ENCODE measurements at regions not wholly inside any gene's neighbourhood (a gene's known extent, or its start where the extent isn't known, plus 50 kb on each side); places are given as distances from the start of the nearest gene placed in this dataset.
"Not testable (repeated sequence)": the region's sequence is repeated elsewhere in the genome, so short reads cannot be mapped to it uniquely, and the experiment has no call there.

- not testable (repeated sequence) for H3K4me1 ChIP-seq (ENCODE audit: control insufficient read depth in 2 of 2, insufficient read depth in 1 of 2, low read depth in 1 of 2, low read length in 2 of 2); H3K14ac ChIP-seq (ENCODE audit: low read length); H3K18ac ChIP-seq (ENCODE audit: low read length); DNase-seq (ENCODE audit: low spot score); H3K4me3 ChIP-seq (ENCODE audit: low read length in 2 of 2); H2AFZ ChIP-seq (ENCODE audit: low read length); H3K23ac ChIP-seq (ENCODE audit: low read depth, low read length, poor library complexity); H3K27me3 ChIP-seq (ENCODE audit: control insufficient read depth in 3 of 3, insufficient read depth in 3 of 3, low read depth in 1 of 3, low read length in 3 of 3); H2BK12ac ChIP-seq (ENCODE audit: low read length); H2AK5ac ChIP-seq (ENCODE audit: low read depth, low read length); H3K9ac ChIP-seq (ENCODE audit: low read depth, low read length, poor library complexity); H2BK120ac ChIP-seq (ENCODE audit: low read depth, low read length); H4K91ac ChIP-seq (ENCODE audit: low read depth, low read length, poor library complexity); H2BK15ac ChIP-seq (ENCODE audit: low read length); H3K27ac ChIP-seq (replicated peaks; ENCODE audit: low read length); H3K79me1 ChIP-seq (ENCODE audit: low read depth, low read length); H2BK5ac ChIP-seq (ENCODE audit: low read length); H3K9me3 ChIP-seq (replicated peaks in 1 of 2; ENCODE audit: control insufficient read depth in 2 of 2, insufficient read depth in 1 of 2, low read depth in 1 of 2, low read length in 2 of 2); H4K8ac ChIP-seq (ENCODE audit: low read depth, low read length); H3K4ac ChIP-seq (ENCODE audit: low read length); H3K4me2 ChIP-seq (ENCODE audit: insufficient read depth, low read length, poor library complexity, severe bottlenecking)
- no CpG with 5 or more reads among the region's 7 CpGs for WGBS, 2 donors (ENCODE audit: extremely low coverage in 2 of 2, insufficient read length in 2 of 2, insufficient replicate concordance in 1 of 2)
- H3K36me3 ChIP-seq (replicated peaks in 1 of 2; ENCODE audit: control insufficient read depth in 2 of 2, insufficient read depth in 2 of 2, low read length in 2 of 2), result peaks cover 0 to 12% of the 10 kb centered on the region in 2 donors
Observed at GRCh38 chr12:9411616-9412268, 196.0 kb downstream of the KLRB1 start.

GRCh38 chr12:9407425-9407748, 199.2 kb upstream of the PZP start:
- peak overlapping the region; percentile 90 for H3K27ac ChIP-seq (replicated peaks; ENCODE audit: low read length)
- not testable (repeated sequence) for H4K8ac ChIP-seq (ENCODE audit: low read depth, low read length); H3K14ac ChIP-seq (ENCODE audit: low read length); H3K79me1 ChIP-seq (ENCODE audit: low read depth, low read length); H3K27me3 ChIP-seq (ENCODE audit: control insufficient read depth in 3 of 3, insufficient read depth in 3 of 3, low read depth in 1 of 3, low read length in 3 of 3); H2BK5ac ChIP-seq (ENCODE audit: low read length); H2BK12ac ChIP-seq (ENCODE audit: low read length); H4K91ac ChIP-seq (ENCODE audit: low read depth, low read length, poor library complexity); H3K23ac ChIP-seq (ENCODE audit: low read depth, low read length, poor library complexity); H3K9ac ChIP-seq (ENCODE audit: low read depth, low read length, poor library complexity); H3K4me1 ChIP-seq (ENCODE audit: control insufficient read depth in 2 of 2, insufficient read depth in 1 of 2, low read depth in 1 of 2, low read length in 2 of 2); DNase-seq (ENCODE audit: low spot score); H2BK15ac ChIP-seq (ENCODE audit: low read length); H3K4me3 ChIP-seq (ENCODE audit: low read length in 2 of 2); H3K9me3 ChIP-seq (replicated peaks in 1 of 2; ENCODE audit: control insufficient read depth in 2 of 2, insufficient read depth in 1 of 2, low read depth in 1 of 2, low read length in 2 of 2); H3K4ac ChIP-seq (ENCODE audit: low read length); H2BK120ac ChIP-seq (ENCODE audit: low read depth, low read length); H2AK5ac ChIP-seq (ENCODE audit: low read depth, low read length); H3K4me2 ChIP-seq (ENCODE audit: insufficient read depth, low read length, poor library complexity, severe bottlenecking)
- peak overlapping the region; percentile 17 for H2AFZ ChIP-seq (ENCODE audit: low read length)
- H3K36me3 ChIP-seq (replicated peaks in 1 of 2; ENCODE audit: control insufficient read depth in 2 of 2, insufficient read depth in 2 of 2, low read length in 2 of 2), result peaks cover 0 to 12% of the 10 kb centered on the region in 2 donors
- H3K18ac ChIP-seq (ENCODE audit: low read length), result peak overlapping the region; percentile 92
- no CpG with 5 or more reads among the region's 4 CpGs for WGBS, 2 donors (ENCODE audit: extremely low coverage in 2 of 2, insufficient read length in 2 of 2, insufficient replicate concordance in 1 of 2)

- peak overlapping the region; percentile 92 for H3K18ac ChIP-seq (ENCODE audit: low read length)
Observed at GRCh38 chr12:9406564-9407424, 198.6 kb upstream of the PZP start.

GRCh38 chr12:9405886-9406563, 197.8 kb upstream of the PZP start:
- peak overlapping the region; percentile 62 for H3K4me2 ChIP-seq (ENCODE audit: insufficient read depth, low read length, poor library complexity, severe bottlenecking)
- no peak overlapping the region for H3K9ac ChIP-seq (ENCODE audit: low read depth, low read length, poor library complexity)
- H3K36me3 ChIP-seq (replicated peaks in 1 of 2; ENCODE audit: control insufficient read depth in 2 of 2, insufficient read depth in 2 of 2, low read length in 2 of 2), result peaks cover 0 to 4% of the 10 kb centered on the region in 2 donors
- no CpG with 5 or more reads among the region's 25 CpGs for WGBS, 2 donors (ENCODE audit: extremely low coverage in 2 of 2, insufficient read length in 2 of 2, insufficient replicate concordance in 1 of 2)
- peak overlapping the region; percentile 92 for H2AK5ac ChIP-seq (ENCODE audit: low read depth, low read length)
- no peak overlapping the region for H2AFZ ChIP-seq (ENCODE audit: low read length)
- H2BK12ac ChIP-seq (ENCODE audit: low read length), result no peak overlapping the region
- no peak for DNase-seq (ENCODE audit: low spot score)
- no peak overlapping the region for H2BK15ac ChIP-seq (ENCODE audit: low read length)
- H2BK120ac ChIP-seq (ENCODE audit: low read depth, low read length), result no peak overlapping the region
- H3K4me1 ChIP-seq (ENCODE audit: control insufficient read depth in 2 of 2, insufficient read depth in 1 of 2, low read depth in 1 of 2, low read length in 2 of 2), result peaks cover 0 to 2% of the 10 kb centered on the region in 2 donors
- H4K91ac ChIP-seq (ENCODE audit: low read depth, low read length, poor library complexity), result no peak overlapping the region
- H3K14ac ChIP-seq (ENCODE audit: low read length), result no peak overlapping the region
- H2BK5ac ChIP-seq (ENCODE audit: low read length), result peak overlapping the region; percentile 87
- H3K18ac ChIP-seq (ENCODE audit: low read length), result peak overlapping the region; percentile 92
- H3K79me1 ChIP-seq (ENCODE audit: low read depth, low read length), result no peaks in the 10 kb centered on the region
- H3K9me3 ChIP-seq (replicated peaks in 1 of 2; ENCODE audit: control insufficient read depth in 2 of 2, insufficient read depth in 1 of 2, low read depth in 1 of 2, low read length in 2 of 2), result no peaks in the 10 kb centered on the region
- H3K4ac ChIP-seq (ENCODE audit: low read length), result no peak overlapping the region
- H4K8ac ChIP-seq (ENCODE audit: low read depth, low read length), result peak overlapping the region; percentile 43
- peak overlapping the region; percentile 90 for H3K27ac ChIP-seq (replicated peaks; ENCODE audit: low read length)
- no peaks in the 10 kb centered on the region for H3K27me3 ChIP-seq (ENCODE audit: control insufficient read depth in 3 of 3, insufficient read depth in 3 of 3, low read depth in 1 of 3, low read length in 3 of 3)
- H3K23ac ChIP-seq (ENCODE audit: low read depth, low read length, poor library complexity), result no peak overlapping the region
- peak overlapping the region in 1 of 2 donors; percentile 73 for H3K4me3 ChIP-seq (ENCODE audit: low read length in 2 of 2)

More at GRCh38 chr12:9406564-9407424, 198.6 kb upstream of the PZP start:
- H4K91ac ChIP-seq (ENCODE audit: low read depth, low read length, poor library complexity), result no peak overlapping the region
- H3K9me3 ChIP-seq (replicated peaks in 1 of 2; ENCODE audit: control insufficient read depth in 2 of 2, insufficient read depth in 1 of 2, low read depth in 1 of 2, low read length in 2 of 2), result no peaks in the 10 kb centered on the region
- peak overlapping the region; percentile 62 for H3K4me2 ChIP-seq (ENCODE audit: insufficient read depth, low read length, poor library complexity, severe bottlenecking)
- peak overlapping the region; percentile 81 for H2BK15ac ChIP-seq (ENCODE audit: low read length)
- no CpG with 5 or more reads among the region's 46 CpGs for WGBS, 2 donors (ENCODE audit: extremely low coverage in 2 of 2, insufficient read length in 2 of 2, insufficient replicate concordance in 1 of 2)
- no peak overlapping the region for H3K14ac ChIP-seq (ENCODE audit: low read length)
- H3K23ac ChIP-seq (ENCODE audit: low read depth, low read length, poor library complexity), result peak overlapping the region; percentile 73
- peak overlapping the region; percentile 90 for H3K27ac ChIP-seq (replicated peaks; ENCODE audit: low read length)
- DNase-seq (ENCODE audit: low spot score), result no peak
- H3K4me3 ChIP-seq (ENCODE audit: low read length in 2 of 2), result peak overlapping the region in 1 of 2 donors; percentile 73
- no peak overlapping the region for H2BK12ac ChIP-seq (ENCODE audit: low read length)
- no peaks in the 10 kb centered on the region for H3K27me3 ChIP-seq (ENCODE audit: control insufficient read depth in 3 of 3, insufficient read depth in 3 of 3, low read depth in 1 of 3, low read length in 3 of 3)
- peak overlapping the region; percentile 87 for H2BK5ac ChIP-seq (ENCODE audit: low read length)
- peaks cover 0 to 2% of the 10 kb centered on the region in 2 donors for H3K4me1 ChIP-seq (ENCODE audit: control insufficient read depth in 2 of 2, insufficient read depth in 1 of 2, low read depth in 1 of 2, low read length in 2 of 2)
- H3K4ac ChIP-seq (ENCODE audit: low read length), result peak overlapping the region; percentile 89
- peak overlapping the region; percentile 17 for H2AFZ ChIP-seq (ENCODE audit: low read length)
- H3K36me3 ChIP-seq (replicated peaks in 1 of 2; ENCODE audit: control insufficient read depth in 2 of 2, insufficient read depth in 2 of 2, low read length in 2 of 2), result peaks cover 0 to 9% of the 10 kb centered on the region in 2 donors
- peak overlapping the region; percentile 70 for H3K9ac ChIP-seq (ENCODE audit: low read depth, low read length, poor library complexity)
- H2AK5ac ChIP-seq (ENCODE audit: low read depth, low read length), result peak overlapping the region; percentile 92
- H2BK120ac ChIP-seq (ENCODE audit: low read depth, low read length), result no peak overlapping the region
- no peaks in the 10 kb centered on the region for H3K79me1 ChIP-seq (ENCODE audit: low read depth, low read length)
- peak overlapping the region; percentile 43 for H4K8ac ChIP-seq (ENCODE audit: low read depth, low read length)
